ENCODE measurements at regions not wholly inside any gene's neighbourhood (a gene's known extent, or its start where the extent isn't known, plus 50 kb on each side); places are given as distances from the start of the nearest gene placed in this dataset.

GRCh38 chr10:62689712-62690111 is 114.8 kb upstream of the ADO start:
- H3K4me3 ChIP-seq: no peak overlapping the region
- H3K27me3 ChIP-seq (ENCODE audit: low read depth): no peaks in the 10 kb centered on the region
- intact Hi-C loops (cut with micrococcal nuclease): no loop called here
- H3K4me1 ChIP-seq: peaks cover 22% of the 10 kb centered on the region
- no peaks in the 10 kb centered on the region for H3K9me3 ChIP-seq (replicated peaks)
- H3K27ac ChIP-seq (replicated peaks): no peak overlapping the region
- no peak for TF ChIP-seq CTCF (IDR thresholded peaks at IDR 0.05; ENCODE audit: borderline replicate concordance)
- DNase-seq: no peak
- H3K36me3 ChIP-seq: no peaks in the 10 kb centered on the region

GRCh38 chr10:62690703-62691102 is 113.8 kb upstream of the ADO start:
- Histone ChIP-seq H3K27me3 (ENCODE audit: low read depth) (no peaks in the 10 kb centered on the region), H3K4me3 (no peak overlapping the region), H3K9me3 (replicated peaks) (no peaks in the 10 kb centered on the region), H3K27ac (replicated peaks) (no peak overlapping the region), H3K36me3 (no peaks in the 10 kb centered on the region), H3K4me1 (peaks cover 22% of the 10 kb centered on the region)
- no peak for DNase-seq
- no peak for TF ChIP-seq CTCF (IDR thresholded peaks at IDR 0.05; ENCODE audit: borderline replicate concordance)
- intact Hi-C loops (cut with micrococcal nuclease): no loop called here

- Histone ChIP-seq H3K27ac (replicated peaks) (no peak overlapping the region), H3K4me3 (no peak overlapping the region), H3K9me3 (replicated peaks) (no peaks in the 10 kb centered on the region), H3K36me3 (no peaks in the 10 kb centered on the region), H3K27me3 (ENCODE audit: low read depth) (no peaks in the 10 kb centered on the region), H3K4me1 (peaks cover 22% of the 10 kb centered on the region)
- no peak for TF ChIP-seq CTCF (IDR thresholded peaks at IDR 0.05; ENCODE audit: borderline replicate concordance)
- DNase-seq: no peak
- intact Hi-C loops (cut with micrococcal nuclease): no loop called here
Observed at GRCh38 chr10:62691336-62691735, 113.2 kb upstream of the ADO start.

GRCh38 chr10:62692085-62692484 is 112.4 kb upstream of the ADO start:
- no peaks in the 10 kb centered on the region for H3K36me3 ChIP-seq
- intact Hi-C loops (cut with micrococcal nuclease): no loop called here
- no peak overlapping the region for H3K27ac ChIP-seq (replicated peaks)
- no peaks in the 10 kb centered on the region for H3K27me3 ChIP-seq (ENCODE audit: low read depth)
- peaks cover 22% of the 10 kb centered on the region for H3K4me1 ChIP-seq
- no peak for DNase-seq
- no peak overlapping the region for H3K4me3 ChIP-seq
- TF ChIP-seq CTCF (IDR thresholded peaks at IDR 0.05; ENCODE audit: borderline replicate concordance): no peak
- no peaks in the 10 kb centered on the region for H3K9me3 ChIP-seq (replicated peaks)

- TF ChIP-seq CTCF (IDR thresholded peaks at IDR 0.05; ENCODE audit: borderline replicate concordance): no peak
- no peak for DNase-seq
- no peaks in the 10 kb centered on the region for H3K36me3 ChIP-seq
- no peak overlapping the region for H3K27ac ChIP-seq (replicated peaks)
- intact Hi-C loops (cut with micrococcal nuclease): no loop called here
- H3K9me3 ChIP-seq (replicated peaks): peaks cover 5% of the 10 kb centered on the region
- H3K4me3 ChIP-seq: no peak overlapping the region
- no peaks in the 10 kb centered on the region for H3K27me3 ChIP-seq (ENCODE audit: low read depth)
- H3K4me1 ChIP-seq: peaks cover 22% of the 10 kb centered on the region
Observed at GRCh38 chr10:62693306-62693705, 111.2 kb upstream of the ADO start.

Measured in left ventricle myocardium inferior (tissue), 1 donor.